Neural cell (in vitro differentiated cells): ENCODE measurements at regions not wholly inside any gene's neighbourhood (a gene's known extent, or its start where the extent isn't known, plus 50 kb on each side); places are given as distances from the start of the nearest gene placed in this dataset.

Experiments used
- H2AFZ ChIP-seq: fragments of 200-600, 300-800 bp; sonication (generic), shearing (Covaris generic); 2 replicates; pipeline ENCODE4 v1.6.0; 2014; ENCODE audit warnings: low read depth, mild to moderate bottlenecking, antibody characterized with exemption, low read length, moderate library complexity
- H3F3A ChIP-seq: fragments of 200-600 bp; shearing (Covaris generic); 2 replicates; pipeline ENCODE4 v1.6.1; 2016; ENCODE audit warnings: mild to moderate bottlenecking, moderate library complexity, mixed read lengths, antibody characterized with exemption, low read length; ENCODE audit not compliant: insufficient read depth, poor library complexity, severe bottlenecking
- H3K27ac ChIP-seq: fragments of 200-600, 300-800 bp; sonication (generic), shearing (Covaris generic); 2 replicates; pipeline ENCODE4 v1.5.1; 2014; ENCODE audit warnings: mild to moderate bottlenecking, low read length, moderate library complexity
- H3K27me3 ChIP-seq: fragments of 300-800, 200-600 bp; sonication (generic), shearing (Covaris generic); 2 replicates; pipeline ENCODE4 v1.6.0; 2014; ENCODE audit warnings: mild to moderate bottlenecking, low read depth, low read length, moderate library complexity; ENCODE audit not compliant: insufficient read depth
- H3K36me3 ChIP-seq: fragments of 300-800, 200-600 bp; sonication (generic), shearing (Covaris generic); 2 replicates; pipeline ENCODE4 v1.5.1; 2014; ENCODE audit warnings: mild to moderate bottlenecking, antibody characterized with exemption, low read length, moderate library complexity; ENCODE audit not compliant: insufficient read depth
- H3K4me2 ChIP-seq: fragments of 300-800, 200-600 bp; sonication (generic), shearing (Covaris generic); 2 replicates; pipeline ENCODE4 v1.6.0; 2014; ENCODE audit warnings: mild to moderate bottlenecking, low read length
- H3K4me3 ChIP-seq: fragments of 300-800, 200-600 bp; sonication (generic), shearing (Covaris generic); 2 replicates; pipeline ENCODE4 v1.5.1; 2014; ENCODE audit warnings: mild to moderate bottlenecking, low read length, moderate library complexity
- H3K79me2 ChIP-seq: fragments of 200-600 bp; shearing (Covaris generic); replicated peaks from 2 replicates; pipeline ENCODE4 v1.6.0; 2014; ENCODE audit warnings: mild to moderate bottlenecking, low read length, moderate library complexity; ENCODE audit not compliant: insufficient read depth
- H3K9ac ChIP-seq: fragments of 300-800, 200-600 bp; sonication (generic), shearing (Covaris generic); 2 replicates; pipeline ENCODE4 v1.6.1; 2016; ENCODE audit warnings: mild to moderate bottlenecking, low read length, mixed read lengths
- H3K9me2 ChIP-seq: fragments of 200-600 bp; shearing (Covaris generic); 2 replicates; pipeline ENCODE4 v1.6.1; 2016; ENCODE audit warnings: mild to moderate bottlenecking, low read length, mixed read lengths; ENCODE audit not compliant: insufficient read depth
- H3K9me3 ChIP-seq: fragments of 200-600, 300-800 bp; sonication (generic), shearing (Covaris generic); 2 replicates; pipeline ENCODE4 v1.6.1; 2016; ENCODE audit warnings: mild to moderate bottlenecking, mixed run types, low read length, moderate library complexity, mixed read lengths
- H4K20me1 ChIP-seq: fragments of 200-600 bp; shearing (Covaris generic); 2 replicates; pipeline ENCODE4 v1.6.1; 2016; ENCODE audit warnings: mild to moderate bottlenecking, mixed run types; ENCODE audit not compliant: insufficient read depth
- CTCF ChIP-seq: fragments of 450-650 bp; IDR thresholded peaks from 2 replicates; pipeline ENCODE4 v1.5.1; 2014; ENCODE audit warnings: antibody characterized with exemption, mild to moderate bottlenecking, moderate library complexity; ENCODE audit not compliant: poor library complexity, severe bottlenecking
- EP300 ChIP-seq: fragments of 450-650 bp; conservative IDR thresholded peaks from 2 replicates; pipeline ENCODE4 v1.6.1; 2014; ENCODE audit warnings: antibody characterized with exemption, mild to moderate bottlenecking, moderate library complexity; ENCODE audit not compliant: poor library complexity, severe bottlenecking
- EZH2 ChIP-seq: fragments of 200-600, 300-800 bp; shearing (Covaris generic), sonication (generic); IDR thresholded peaks from 2 replicates; pipeline ENCODE4 v1.6.1; 2014; ENCODE audit warnings: antibody characterized with exemption, low read length, borderline replicate concordance, mild to moderate bottlenecking; ENCODE audit not compliant: insufficient read depth, poor library complexity, severe bottlenecking
- MXI1 ChIP-seq: fragments of 450-650 bp; conservative IDR thresholded peaks from 2 replicates; pipeline ENCODE4 v1.6.1; 2014; ENCODE audit warnings: antibody characterized with exemption, mild to moderate bottlenecking; ENCODE audit not compliant: poor library complexity, severe bottlenecking
- POLR2AphosphoS5 ChIP-seq: IDR thresholded peaks from 2 replicates; pipeline ENCODE4 v1.6.1; 2012
- RAD21 ChIP-seq: fragments of 450-650 bp; conservative IDR thresholded peaks from 2 replicates; pipeline ENCODE4 v1.6.1; 2014; ENCODE audit warnings: antibody characterized with exemption, mild to moderate bottlenecking, moderate library complexity
- REST ChIP-seq: IDR thresholded peaks from 2 replicates; pipeline ENCODE4 v1.6.1; 2012; ENCODE audit warnings: borderline replicate concordance
- SMC3 ChIP-seq: fragments of 450-650 bp; conservative IDR thresholded peaks from 2 replicates; pipeline ENCODE4 v1.6.1; 2014; ENCODE audit warnings: antibody characterized with exemption, mild to moderate bottlenecking, moderate library complexity; ENCODE audit not compliant: poor library complexity
- TAF1 ChIP-seq: IDR thresholded peaks from 2 replicates; pipeline ENCODE4 v1.6.1; 2012; ENCODE audit warnings: low read depth

- Histone ChIP-seq H3K36me3 (no peaks in the 10 kb centered on the region), H3K9ac (no peak overlapping the region), H3K79me2 (no peaks in the 10 kb centered on the region), H3F3A (no peaks in the 10 kb centered on the region), H3K9me2 (no peaks in the 10 kb centered on the region), H3K27me3 (peaks cover 39% of the 10 kb centered on the region), H4K20me1 (no peaks in the 10 kb centered on the region), H3K4me3 (no peak overlapping the region), H3K4me2 (no peak overlapping the region), H3K9me3 (no peaks in the 10 kb centered on the region), H3K27ac (no peak overlapping the region), H2AFZ (no peak overlapping the region)
- TF ChIP-seq EZH2 = no peak
- no peak for TF ChIP-seq CTCF
- no peak for TF ChIP-seq EP300
- TF ChIP-seq MXI1 = no peak
- no peak for TF ChIP-seq POLR2AphosphoS5
- TF ChIP-seq REST = no peak
- TF ChIP-seq TAF1 = no peak
- TF ChIP-seq SMC3 = no peak
Observed at GRCh38 chr17:36876966-36877365, 60.3 kb upstream of the LHX1 start.

- H3K27ac ChIP-seq = no peak overlapping the region
- H3K9me3 ChIP-seq = no peaks in the 10 kb centered on the region
- H3K9ac ChIP-seq = no peak overlapping the region
- H3K27me3 ChIP-seq = peaks cover 46% of the 10 kb centered on the region
- no peak overlapping the region for H2AFZ ChIP-seq
- no peaks in the 10 kb centered on the region for H3K36me3 ChIP-seq
- H3K4me2 ChIP-seq = no peak overlapping the region
- no peaks in the 10 kb centered on the region for H3F3A ChIP-seq
- no peak for TF ChIP-seq CTCF
- TF ChIP-seq EZH2 = no peak
- no peak for TF ChIP-seq EP300
- TF ChIP-seq REST = no peak
- TF ChIP-seq MXI1 = no peak
- TF ChIP-seq SMC3 = no peak
- TF ChIP-seq POLR2AphosphoS5 = no peak
- TF ChIP-seq RAD21 = no peak
- TF ChIP-seq TAF1 = no peak
- no peak overlapping the region for H3K4me3 ChIP-seq
- no peaks in the 10 kb centered on the region for H3K9me2 ChIP-seq
- H3K79me2 ChIP-seq = no peaks in the 10 kb centered on the region
- no peaks in the 10 kb centered on the region for H4K20me1 ChIP-seq
Observed at GRCh38 chr17:36877771-36878170, 59.5 kb upstream of the LHX1 start.
